Liver (tissue), 3 donors: ENCODE measurements at regions not wholly inside any gene's neighbourhood (a gene's known extent, or its start where the extent isn't known, plus 50 kb on each side); places are given as distances from the start of the nearest gene placed in this dataset.
"Not testable (repeated sequence)": the region's sequence is repeated elsewhere in the genome, so short reads cannot be mapped to it uniquely, and the experiment has no call there.

Source experiments
- CTCF ChIP-seq: fragments of 150-350 bp; IDR thresholded peaks from 2 replicates; pipeline ENCODE4 v1.5.1; 2017; ENCODE audit warnings: improper control_type of control experiment, low read depth, low read length; ENCODE audit not compliant: missing input control
- JUND ChIP-seq, 2 donors: IDR thresholded peaks; 2 replicates each; pipeline ENCODE4 v1.6.1; 2016; ENCODE audit warnings: antibody characterized with exemption in 2 of 2
- MAX ChIP-seq: IDR thresholded peaks from 2 replicates; pipeline ENCODE4 v1.6.1; 2016; ENCODE audit warnings: antibody characterized with exemption
- donor health status: healthy.
- donor health status: healthy.

GRCh38 chr21:13979608-13980007, 231.1 kb downstream of the LIPI start:
- TF ChIP-seq JUND (IDR thresholded peaks at IDR 0.05); CTCF; MAX: not testable (repeated sequence)
